ENCODE measurements at regions not wholly inside any gene's neighbourhood (a gene's known extent, or its start where the extent isn't known, plus 50 kb on each side); places are given as distances from the start of the nearest gene placed in this dataset.

DNA sequence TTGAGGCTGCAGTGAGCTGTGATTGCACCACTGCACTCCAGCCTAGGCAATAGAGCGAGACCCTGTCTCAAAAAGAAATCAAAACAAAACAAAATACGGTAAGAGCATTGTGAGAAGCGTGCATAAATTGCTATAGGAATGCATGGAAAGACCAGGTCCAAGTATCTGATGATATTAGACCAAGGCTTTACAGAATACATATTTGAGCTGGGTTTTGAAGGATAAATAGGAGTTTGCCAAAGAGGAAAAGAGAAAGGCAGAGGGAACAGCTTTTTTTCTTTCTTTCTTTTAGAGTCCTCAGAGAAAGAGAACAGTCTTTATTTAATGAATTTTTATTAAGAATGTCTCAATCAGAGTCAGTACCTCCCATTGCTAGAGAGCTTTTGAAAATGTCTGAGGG is 79.5 kb upstream of the PRPS1 start:
- DNase-seq (ENCODE audit: extremely low read depth, insufficient read length): no peak
- TF ChIP-seq, protein P1, sequence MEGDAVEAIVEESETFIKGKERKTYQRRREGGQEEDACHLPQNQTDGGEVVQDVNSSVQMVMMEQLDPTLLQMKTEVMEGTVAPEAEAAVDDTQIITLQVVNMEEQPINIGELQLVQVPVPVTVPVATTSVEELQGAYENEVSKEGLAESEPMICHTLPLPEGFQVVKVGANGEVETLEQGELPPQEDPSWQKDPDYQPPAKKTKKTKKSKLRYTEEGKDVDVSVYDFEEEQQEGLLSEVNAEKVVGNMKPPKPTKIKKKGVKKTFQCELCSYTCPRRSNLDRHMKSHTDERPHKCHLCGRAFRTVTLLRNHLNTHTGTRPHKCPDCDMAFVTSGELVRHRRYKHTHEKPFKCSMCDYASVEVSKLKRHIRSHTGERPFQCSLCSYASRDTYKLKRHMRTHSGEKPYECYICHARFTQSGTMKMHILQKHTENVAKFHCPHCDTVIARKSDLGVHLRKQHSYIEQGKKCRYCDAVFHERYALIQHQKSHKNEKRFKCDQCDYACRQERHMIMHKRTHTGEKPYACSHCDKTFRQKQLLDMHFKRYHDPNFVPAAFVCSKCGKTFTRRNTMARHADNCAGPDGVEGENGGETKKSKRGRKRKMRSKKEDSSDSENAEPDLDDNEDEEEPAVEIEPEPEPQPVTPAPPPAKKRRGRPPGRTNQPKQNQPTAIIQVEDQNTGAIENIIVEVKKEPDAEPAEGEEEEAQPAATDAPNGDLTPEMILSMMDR (IDR thresholded peaks at IDR 0.05; ENCODE audit: insufficient read depth, low read length, poor library complexity, severe bottlenecking): no peak
- no peaks in the 10 kb centered on the region; the same call in 1 of the 2 replicates for H3K27me3 ChIP-seq (replicated peaks; ENCODE audit: control insufficient read depth, insufficient read depth, low read length)
- no peaks in the 10 kb centered on the region for H3K36me3 ChIP-seq (ENCODE audit: control insufficient read depth, insufficient read depth, low read length)
- no peak overlapping the region for H3K4me3 ChIP-seq (replicated peaks; ENCODE audit: low read depth, low read length)

DNA sequence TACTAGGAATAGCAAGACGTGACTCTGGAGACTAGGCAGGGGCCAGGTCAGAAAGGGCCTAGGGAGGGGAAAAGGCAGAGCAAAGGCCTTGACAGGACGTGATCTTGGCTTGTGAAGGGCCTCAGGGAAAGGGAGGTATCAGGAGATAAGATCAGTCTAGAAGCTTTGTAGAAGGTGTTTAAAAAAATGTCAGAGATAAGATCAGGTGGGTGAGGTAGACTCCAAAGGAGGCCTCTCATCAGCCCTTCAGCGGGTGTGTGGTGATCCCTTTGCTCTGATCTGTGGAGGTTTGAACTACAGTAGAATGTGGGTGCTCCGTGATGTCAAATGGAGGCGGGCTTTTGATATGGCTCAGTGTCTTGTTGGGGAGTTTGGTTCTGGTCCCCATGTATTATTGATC is 78.8 kb upstream of the PRPS1 start:
- no peak for DNase-seq (ENCODE audit: extremely low read depth, insufficient read length)
- Histone ChIP-seq H3K27me3 (replicated peaks; ENCODE audit: control insufficient read depth, insufficient read depth, low read length) (no peaks in the 10 kb centered on the region; the same call in 1 of the 2 replicates), H3K4me3 (replicated peaks; ENCODE audit: low read depth, low read length) (no peak overlapping the region), H3K36me3 (ENCODE audit: control insufficient read depth, insufficient read depth, low read length) (no peaks in the 10 kb centered on the region)
- TF ChIP-seq, protein P1 (IDR thresholded peaks at IDR 0.05; ENCODE audit: insufficient read depth, low read length, poor library complexity, severe bottlenecking): no peak

DNA sequence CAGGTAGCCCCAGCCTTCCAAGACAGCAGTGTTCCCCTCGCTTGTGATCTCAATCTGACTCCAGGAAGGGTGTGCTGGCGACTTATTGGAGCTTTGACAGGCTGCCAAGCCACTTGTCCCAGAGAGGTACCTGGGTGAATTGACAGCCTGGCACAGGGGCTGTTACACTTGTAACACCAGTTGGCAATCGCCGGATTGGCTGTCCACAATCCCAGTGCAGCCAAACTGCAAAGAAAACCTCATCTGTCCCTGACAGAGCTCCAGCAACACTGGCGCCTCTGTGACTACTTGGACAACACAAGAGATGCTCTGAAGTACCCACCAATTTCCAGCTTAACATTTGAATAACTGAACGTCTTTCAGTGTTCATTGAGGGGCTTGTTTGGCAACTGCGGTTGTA is 76.8 kb upstream of the PRPS1 start:
- DNase-seq (ENCODE audit: extremely low read depth, insufficient read length): no peak
- Histone ChIP-seq H3K36me3 (ENCODE audit: control insufficient read depth, insufficient read depth, low read length) (no peaks in the 10 kb centered on the region), H3K4me3 (replicated peaks; ENCODE audit: low read depth, low read length) (no peak overlapping the region), H3K27me3 (replicated peaks; ENCODE audit: control insufficient read depth, insufficient read depth, low read length) (no peaks in the 10 kb centered on the region; the same call in 1 of the 2 replicates)
- TF ChIP-seq, protein P1 (IDR thresholded peaks at IDR 0.05; ENCODE audit: insufficient read depth, low read length, poor library complexity, severe bottlenecking): no peak

DNA sequence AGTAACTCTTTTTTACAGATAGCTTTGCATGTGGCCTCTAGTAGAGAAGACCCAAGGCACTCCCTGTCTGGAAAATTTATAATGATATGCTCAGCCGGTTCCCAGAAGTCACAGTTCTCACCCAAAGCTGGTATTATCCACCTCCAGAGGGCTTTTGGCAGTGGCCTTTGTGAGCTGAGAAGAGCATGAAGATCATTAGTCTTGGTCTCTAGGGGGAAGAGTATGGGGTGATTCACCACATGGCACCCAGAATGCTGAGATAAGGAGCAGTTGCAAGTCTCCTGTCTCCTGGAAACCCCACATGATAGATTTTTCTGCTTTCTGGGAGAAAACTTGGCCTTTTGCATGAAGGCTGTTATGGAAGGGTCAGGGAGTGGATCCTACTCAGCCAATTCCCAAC is 75.4 kb upstream of the PRPS1 start:
- no peaks in the 10 kb centered on the region; the same call in 1 of the 2 replicates for H3K27me3 ChIP-seq (replicated peaks; ENCODE audit: control insufficient read depth, insufficient read depth, low read length)

DNA sequence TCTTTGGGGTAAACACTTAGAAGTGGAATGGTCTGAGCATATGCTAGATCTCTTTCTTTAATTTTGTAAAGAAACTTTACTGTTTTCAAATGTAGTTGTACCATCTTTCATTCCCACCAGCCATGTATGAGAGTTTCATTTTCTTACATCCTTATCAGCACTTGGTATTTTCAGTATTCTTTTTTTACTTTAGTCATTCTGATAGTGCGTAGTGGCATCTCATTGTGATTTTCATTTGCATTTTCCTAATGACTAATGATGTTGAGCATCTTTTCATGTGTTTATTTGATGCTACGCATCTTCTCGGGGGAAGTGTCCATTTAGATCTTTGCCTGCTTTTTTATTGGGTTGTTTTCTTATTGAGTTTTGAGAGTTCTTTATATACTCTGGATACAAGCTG is 71.3 kb upstream of the PRPS1 start:
- TF ChIP-seq, protein P1 (IDR thresholded peaks at IDR 0.05; ENCODE audit: insufficient read depth, low read length, poor library complexity, severe bottlenecking): no peak
- no peaks in the 10 kb centered on the region for H3K36me3 ChIP-seq (ENCODE audit: control insufficient read depth, insufficient read depth, low read length)
- no peaks in the 10 kb centered on the region for H3K27me3 ChIP-seq (replicated peaks; ENCODE audit: control insufficient read depth, insufficient read depth, low read length)
- DNase-seq (ENCODE audit: extremely low read depth, insufficient read length): no peak
- no peak overlapping the region for H3K4me3 ChIP-seq (replicated peaks; ENCODE audit: low read depth, low read length)

More for the DNA sequence above, 75.4 kb upstream of the PRPS1 start:
- Histone ChIP-seq H3K36me3 (ENCODE audit: control insufficient read depth, insufficient read depth, low read length) (no peaks in the 10 kb centered on the region), H3K4me3 (replicated peaks; ENCODE audit: low read depth, low read length) (no peak overlapping the region)
- no peak for DNase-seq (ENCODE audit: extremely low read depth, insufficient read length)
- TF ChIP-seq, protein P1 (IDR thresholded peaks at IDR 0.05; ENCODE audit: insufficient read depth, low read length, poor library complexity, severe bottlenecking): no peak

DNA sequence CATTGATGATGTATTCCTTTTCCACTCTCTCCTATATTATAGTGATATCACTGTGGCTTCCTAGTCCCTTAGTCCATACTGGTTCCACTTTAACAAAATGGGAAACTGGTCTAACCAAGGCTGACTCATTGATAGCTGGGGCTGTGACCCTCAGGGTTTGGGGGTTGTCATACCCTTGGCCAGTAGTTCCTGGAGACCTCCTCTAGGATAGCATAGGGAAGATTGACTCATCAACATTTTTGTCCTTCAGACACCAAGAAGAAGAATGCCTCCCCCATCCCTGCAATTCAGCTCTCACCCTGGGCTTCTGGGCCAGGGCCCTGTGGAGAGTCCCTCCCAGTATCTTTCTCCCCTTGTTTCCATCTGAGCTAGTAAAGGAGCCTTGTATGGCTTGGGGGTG is 68.8 kb upstream of the PRPS1 start:
- DNase-seq (ENCODE audit: extremely low read depth, insufficient read length): no peak
- no peaks in the 10 kb centered on the region for H3K36me3 ChIP-seq (ENCODE audit: control insufficient read depth, insufficient read depth, low read length)
- H3K27me3 ChIP-seq (replicated peaks; ENCODE audit: control insufficient read depth, insufficient read depth, low read length): no peaks in the 10 kb centered on the region
- H3K4me3 ChIP-seq (replicated peaks; ENCODE audit: low read depth, low read length): no peak overlapping the region
- TF ChIP-seq, protein P1 (IDR thresholded peaks at IDR 0.05; ENCODE audit: insufficient read depth, low read length, poor library complexity, severe bottlenecking): no peak
